22Rv1 (cell line): ENCODE measurements at regions not wholly inside any gene's neighbourhood (a gene's known extent, or its start where the extent isn't known, plus 50 kb on each side); places are given as distances from the start of the nearest gene placed in this dataset.

Experiments used
- CTCF ChIP-seq: fragments of 450-650 bp; IDR thresholded peaks from 2 replicates; pipeline ENCODE4 v1.5.1; 2017; ENCODE audit warnings: mild to moderate bottlenecking
- ZFX ChIP-seq: fragments of 450-650 bp; IDR thresholded peaks from 2 replicates; pipeline ENCODE4 v1.6.1; 2017; ENCODE audit warnings: antibody characterized with exemption, borderline replicate concordance

GRCh38 chr18:66395671-66396218 lies 208.1 kb downstream of the CDH19 start:
- TF ChIP-seq CTCF = no peak
- no peak for TF ChIP-seq ZFX
